NK-92 treated with Interleukin-12 subunit alpha and Interleukin-12 subunit beta, amount 100 ng/mL, for 24 hours (cell line): ENCODE measurements at regions not wholly inside any gene's neighbourhood (a gene's known extent, or its start where the extent isn't known, plus 50 kb on each side); places are given as distances from the start of the nearest gene placed in this dataset.
"Not testable (repeated sequence)": the region's sequence is repeated elsewhere in the genome, so short reads cannot be mapped to it uniquely, and the experiment has no call there.

Source experiments
- DNase-seq: peaks from one replicate; lab custom pipeline; 2025; lab: John Stamatoyannopoulos, UW

- no peak for DNase-seq
Measured at GRCh38 chr1:198809247-198809646, 170.4 kb downstream of the PTPRC start.

- no peak for DNase-seq
Measured at GRCh38 chr1:198811449-198811848, 172.6 kb downstream of the PTPRC start.

DNA sequence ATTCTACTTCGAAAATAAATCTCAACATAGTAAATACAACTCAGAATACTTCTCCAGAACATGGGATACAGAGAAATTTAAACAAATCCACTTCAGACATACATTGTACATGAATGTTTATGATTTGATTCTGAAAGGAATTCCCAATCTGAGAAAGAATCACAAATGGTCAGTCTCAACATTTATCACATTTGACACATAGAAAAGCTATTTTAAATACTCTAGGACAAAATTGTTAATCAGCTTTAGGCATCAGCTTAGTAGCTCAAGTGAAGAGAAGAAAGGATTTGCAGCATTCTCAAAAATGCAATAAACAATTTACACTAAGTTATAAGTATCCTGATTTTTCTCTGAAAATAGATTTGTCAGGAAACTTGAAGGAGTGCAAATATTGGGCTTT lies 184.8 kb downstream of the PTPRC start:
- DNase-seq = no peak

GRCh38 chr1:198825254-198825653 lies 186.4 kb downstream of the PTPRC start:
- DNase-seq = no peak

- DNase-seq = no peak
Measured at GRCh38 chr1:198829356-198829755, 190.5 kb downstream of the PTPRC start.

- no peak for DNase-seq
Measured at GRCh38 chr1:198829944-198830343, 191.1 kb downstream of the PTPRC start.

- no peak for DNase-seq
Measured at GRCh38 chr1:198830412-198830811, 191.6 kb downstream of the PTPRC start.

DNA sequence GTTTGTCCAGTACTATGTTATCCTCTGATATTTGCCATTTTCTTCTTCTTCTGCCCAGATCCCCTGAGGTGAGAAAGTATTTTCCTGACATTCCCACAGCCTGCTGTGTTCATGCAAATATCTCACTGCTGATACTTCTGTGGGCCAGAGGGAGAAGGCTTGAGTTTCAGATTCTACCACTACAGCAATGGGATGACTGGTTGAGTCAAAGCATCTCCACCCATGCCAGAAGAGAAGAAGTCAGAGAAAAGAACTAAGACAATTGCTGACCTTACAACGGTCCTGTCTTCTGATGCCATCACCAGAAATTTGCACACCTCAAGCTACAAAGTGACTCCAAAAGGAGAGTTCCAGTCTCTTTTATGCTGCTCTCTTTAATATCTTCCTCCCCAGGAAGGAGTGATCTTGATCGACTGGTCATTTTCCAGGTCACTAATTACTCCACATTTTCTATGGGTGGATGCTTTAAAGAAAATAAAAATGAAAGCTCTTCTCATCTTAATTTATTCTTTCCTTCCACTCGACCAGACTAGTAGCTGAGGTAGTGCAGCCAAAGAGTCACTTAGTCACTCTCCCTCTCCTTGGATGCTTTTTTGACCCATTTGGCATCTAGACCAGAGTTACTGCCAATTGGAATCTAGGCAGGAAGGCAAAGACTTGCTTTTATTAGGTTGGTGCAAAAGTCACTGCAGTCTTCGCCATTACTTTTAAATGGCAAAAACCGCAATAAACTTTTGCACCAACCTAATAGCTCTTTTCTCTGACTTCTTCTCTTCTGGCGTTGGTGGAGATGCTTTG lies 195.1 kb downstream of the PTPRC start:
- DNase-seq = no peak

DNA sequence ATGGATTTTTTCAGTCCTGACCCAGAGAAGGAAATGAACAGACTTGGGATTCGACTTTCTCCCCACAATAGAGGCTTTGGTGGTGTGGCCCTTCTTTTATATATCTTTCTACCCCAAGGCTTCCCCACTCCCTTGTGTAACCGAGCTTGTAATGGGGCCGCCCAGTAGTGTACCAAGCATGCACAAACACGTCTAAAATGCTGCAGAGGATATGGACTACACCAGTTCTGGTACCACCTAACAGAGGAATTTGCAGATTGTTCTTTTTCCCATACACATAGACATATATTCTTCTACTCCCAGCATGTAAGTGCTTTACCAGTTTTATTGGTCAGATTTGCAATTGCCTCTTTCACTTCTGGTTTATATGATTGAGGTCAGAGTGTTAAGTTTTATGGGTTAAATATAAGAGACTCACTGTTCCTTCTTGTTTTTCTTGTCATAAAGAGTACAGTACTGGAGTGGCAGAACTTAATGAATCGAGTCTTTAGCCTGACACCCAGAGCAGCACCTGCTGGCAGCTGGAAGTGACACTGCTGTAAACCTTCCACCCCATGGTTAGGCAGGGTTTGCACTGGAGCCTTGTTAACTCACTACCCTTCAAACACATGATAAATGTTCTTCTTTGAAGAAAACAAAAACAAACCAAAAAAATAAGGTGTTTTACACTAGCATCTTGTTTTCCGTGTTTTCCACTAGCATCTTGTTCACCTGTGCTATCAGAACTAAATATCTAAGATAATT lies 198.6 kb downstream of the PTPRC start:
- DNase-seq = no peak

DNA sequence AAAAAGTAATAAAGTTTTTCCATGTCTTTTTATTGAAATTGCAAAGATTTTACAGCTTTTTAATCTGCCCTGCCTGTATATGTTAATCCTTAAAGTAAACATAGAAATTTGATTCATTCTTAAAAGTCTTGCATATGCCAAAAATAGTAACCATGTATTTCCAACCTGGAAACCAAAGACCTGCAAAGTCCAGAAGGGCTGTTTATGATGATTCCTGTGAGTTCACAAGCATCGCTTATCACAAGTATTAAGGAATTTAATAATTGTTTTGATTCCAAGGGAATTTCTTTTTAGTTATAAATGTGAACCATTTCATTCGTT lies 199.1 kb downstream of the PTPRC start:
- no peak for DNase-seq

DNA sequence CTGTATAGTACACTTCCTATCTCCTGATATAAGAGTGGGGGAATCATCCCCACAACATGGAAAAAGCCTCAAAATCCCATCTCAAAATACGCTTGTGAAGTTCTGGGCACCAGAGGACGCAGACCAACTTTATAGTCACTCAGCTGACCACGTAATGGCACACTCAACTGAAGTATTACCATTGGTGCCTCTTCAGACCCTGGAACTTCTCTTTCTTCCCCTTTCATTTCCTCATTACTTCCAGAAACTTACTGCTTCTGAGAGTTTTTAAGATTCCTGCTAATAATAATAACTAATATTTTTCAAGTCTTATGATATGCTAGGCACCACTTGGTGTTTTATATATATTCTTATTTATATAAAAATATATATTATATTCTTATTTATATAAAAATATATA lies 202.6 kb downstream of the PTPRC start:
- no peak for DNase-seq

- no peak for DNase-seq
Measured at GRCh38 chr1:198842686-198843085, 203.8 kb downstream of the PTPRC start.

- DNase-seq = no peak
Measured at GRCh38 chr1:198845271-198845670, 206.4 kb downstream of the PTPRC start.

- DNase-seq = no peak
Measured at GRCh38 chr1:198845851-198846250, 207.0 kb downstream of the PTPRC start.

GRCh38 chr1:198846556-198846955 lies 207.7 kb downstream of the PTPRC start:
- no peak for DNase-seq

DNA sequence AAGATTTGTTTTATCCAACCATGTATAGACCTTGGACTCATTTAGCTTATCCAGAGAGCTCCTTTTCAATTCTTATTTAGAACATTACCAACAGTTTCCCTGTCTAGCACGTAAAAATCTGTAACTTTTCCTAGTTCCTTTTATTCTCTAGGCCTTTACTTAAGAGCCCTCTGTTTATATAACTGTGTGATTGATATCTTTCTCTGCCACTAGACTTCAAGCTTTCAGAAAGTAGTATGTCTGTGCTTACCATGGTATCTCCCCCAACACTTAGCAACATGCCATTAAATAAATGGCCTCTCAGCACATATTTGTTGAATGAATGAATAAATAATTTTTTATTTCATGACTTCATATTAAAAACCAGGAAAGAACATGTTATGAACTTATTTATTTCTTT lies 209.4 kb downstream of the PTPRC start:
- no peak for DNase-seq

GRCh38 chr1:198848649-198849048 lies 209.8 kb downstream of the PTPRC start:
- no peak for DNase-seq

DNA sequence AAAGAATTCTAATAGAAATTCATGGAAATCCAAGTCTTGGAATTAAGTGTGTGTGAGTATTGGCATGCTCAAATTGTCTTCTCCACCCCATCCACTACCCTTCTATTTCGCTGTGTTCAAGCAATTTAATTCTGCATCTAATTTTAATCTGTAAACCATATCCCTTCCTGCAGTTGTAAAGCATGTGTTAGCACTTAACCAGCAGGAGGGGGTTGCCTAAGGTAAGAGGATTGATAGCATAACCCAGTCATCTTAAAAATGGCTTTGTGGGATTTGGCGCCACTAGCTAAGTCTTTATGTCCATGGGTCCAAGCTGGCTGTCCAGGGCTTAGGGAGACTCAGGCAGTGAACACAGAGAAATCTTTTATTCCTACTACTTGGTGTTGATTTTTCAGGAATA lies 210.3 kb downstream of the PTPRC start:
- DNase-seq = no peak

DNA sequence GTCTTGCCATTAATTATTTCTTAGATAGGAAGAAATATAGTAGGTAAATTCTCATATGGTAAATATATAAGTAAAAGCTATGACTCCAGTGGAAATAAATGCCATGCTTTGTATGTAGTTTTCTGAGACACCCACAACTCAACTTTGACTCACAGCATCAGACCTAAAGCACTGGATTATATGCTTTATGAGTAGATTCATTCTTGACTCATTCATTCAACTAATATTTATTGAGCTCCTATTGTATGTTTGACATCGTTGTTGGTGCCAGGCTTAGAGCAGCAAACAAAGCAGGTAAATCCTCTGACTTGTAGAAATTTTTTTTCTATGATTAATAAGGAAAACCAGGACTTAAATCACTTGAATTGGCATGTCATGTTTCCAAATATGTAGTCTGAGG lies 211.4 kb downstream of the PTPRC start:
- no peak for DNase-seq

GRCh38 chr1:198850966-198851365 lies 212.1 kb downstream of the PTPRC start:
- DNase-seq = not testable (repeated sequence)

DNA sequence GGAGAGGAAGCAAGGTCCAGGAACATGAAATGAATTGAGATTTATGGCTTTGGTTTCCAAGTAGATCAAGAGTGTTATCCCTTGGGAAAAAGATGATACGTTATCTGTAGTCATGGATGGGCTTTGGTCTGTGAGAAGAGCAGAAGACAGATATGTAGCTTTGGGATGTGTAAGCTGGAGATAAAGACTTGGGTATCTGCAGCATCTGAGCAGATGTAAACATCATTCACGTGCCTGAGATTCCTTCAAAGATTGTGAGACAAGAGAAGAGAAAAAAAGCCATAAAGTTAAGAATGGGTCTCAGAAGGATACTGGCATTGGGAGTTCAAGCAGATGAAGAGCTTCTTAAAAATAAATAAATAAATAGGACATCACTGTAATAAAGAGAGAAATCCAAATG lies 217.8 kb downstream of the PTPRC start:
- DNase-seq = no peak

DNA sequence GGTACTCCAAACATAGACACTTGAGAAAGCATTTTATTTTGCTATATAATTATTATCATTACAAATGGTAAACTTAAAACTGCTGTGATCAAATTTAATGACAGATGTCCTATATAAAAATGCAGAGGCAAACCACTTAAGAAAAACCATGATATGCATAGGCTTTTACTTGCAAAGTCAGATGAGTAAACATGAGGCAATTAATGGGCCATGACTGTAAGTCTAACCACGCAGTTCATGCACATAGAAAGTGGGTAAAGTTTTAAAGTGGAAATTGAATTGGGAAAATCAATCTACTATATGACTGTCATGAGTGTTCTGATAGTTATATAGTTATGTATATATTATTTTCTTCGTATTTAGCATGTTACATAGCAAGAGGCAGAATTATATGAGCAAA lies 219.2 kb downstream of the PTPRC start:
- DNase-seq = no peak

DNA sequence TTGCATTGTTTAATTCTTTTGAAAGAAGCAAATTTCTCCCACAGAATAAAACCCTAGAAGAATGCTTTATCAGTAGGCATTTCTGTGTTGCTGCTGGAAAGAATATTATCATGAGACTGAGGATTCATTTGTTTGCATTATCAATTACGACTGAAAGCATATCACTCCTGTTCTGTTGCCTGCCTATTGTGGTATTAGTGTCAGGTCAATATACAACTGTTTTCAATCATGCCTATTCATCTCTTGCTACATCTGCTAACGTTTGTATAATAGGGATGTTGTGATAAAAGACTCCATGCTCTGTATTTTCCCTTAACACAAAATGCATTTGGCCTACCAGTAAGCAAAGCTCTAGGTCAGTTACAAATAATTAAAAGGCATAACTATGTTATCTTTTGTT lies 221.5 kb downstream of the PTPRC start:
- no peak for DNase-seq

DNA sequence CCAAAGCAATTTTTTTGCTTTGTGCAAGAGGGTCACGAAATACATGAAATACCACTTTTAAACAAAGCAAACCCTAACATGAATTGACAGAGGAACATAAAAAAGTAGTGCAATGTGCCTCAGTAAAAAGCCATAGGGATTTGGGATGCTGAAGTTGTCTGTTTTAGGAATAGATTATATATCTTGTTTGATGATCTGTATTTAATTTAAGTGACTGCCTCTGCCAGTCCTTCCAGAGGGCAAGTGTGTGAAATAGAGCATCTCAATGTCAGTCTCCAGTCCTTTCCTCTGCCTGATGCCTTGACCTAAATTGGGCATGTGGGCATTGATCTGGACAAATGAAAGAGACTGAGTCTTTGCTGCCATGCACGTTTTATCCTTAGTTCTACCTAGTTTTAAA lies 222.8 kb downstream of the PTPRC start:
- DNase-seq = no peak
